Hematopoietic multipotent progenitor cell treated with erythropoietin and hydrocortisone succinate and interleukin-3 and kit ligand, for 17 days (in vitro differentiated cells): ENCODE measurements at regions not wholly inside any gene's neighbourhood (a gene's known extent, or its start where the extent isn't known, plus 50 kb on each side); places are given as distances from the start of the nearest gene placed in this dataset.
"Not testable (repeated sequence)": the region's sequence is repeated elsewhere in the genome, so short reads cannot be mapped to it uniquely, and the experiment has no call there.

Experiments used
- DNase-seq: peaks from one replicate; pipeline ENCODE4 v3.0.0-alpha.2; 2015; ENCODE audit warnings: low spot score

- DNase-seq = no peak
Measured at GRCh38 chr12:97801471-97802059, 339.0 kb downstream of the RMST start.

GRCh38 chr12:97805146-97805545, 342.5 kb downstream of the RMST start:
- no peak for DNase-seq

- no peak for DNase-seq
Measured at GRCh38 chr12:97813301-97813700, 350.7 kb downstream of the RMST start.

GRCh38 chr12:97821806-97822205, 359.2 kb downstream of the RMST start:
- no peak for DNase-seq

- DNase-seq = no peak
Measured at GRCh38 chr12:97835541-97835940, 372.9 kb downstream of the RMST start.

- no peak for DNase-seq
Measured at GRCh38 chr12:97837401-97837800, 374.8 kb downstream of the RMST start.

GRCh38 chr12:97848051-97848450, 385.4 kb downstream of the RMST start:
- no peak for DNase-seq

- no peak for DNase-seq
Measured at GRCh38 chr12:97854477-97854876, 391.9 kb downstream of the RMST start.

- DNase-seq = no peak
Measured at GRCh38 chr12:97862072-97862471, 399.5 kb downstream of the RMST start.

- no peak for DNase-seq
Measured at GRCh38 chr12:97875064-97875463, 412.5 kb downstream of the RMST start.

- no peak for DNase-seq
Measured at GRCh38 chr12:97876780-97877179, 414.2 kb downstream of the RMST start.

GRCh38 chr12:97877404-97877803, 414.8 kb downstream of the RMST start:
- DNase-seq = no peak

- DNase-seq = no peak
Measured at GRCh38 chr12:97886511-97887176, 424.0 kb downstream of the RMST start.

- not testable (repeated sequence) for DNase-seq
Measured at GRCh38 chr12:97897881-97898280, 435.3 kb downstream of the RMST start.

GRCh38 chr12:97899529-97899928, 436.9 kb downstream of the RMST start:
- DNase-seq = no peak

GRCh38 chr12:97899956-97900355, 437.4 kb downstream of the RMST start:
- no peak for DNase-seq

GRCh38 chr12:97903356-97903755, 440.8 kb downstream of the RMST start:
- DNase-seq = no peak

GRCh38 chr12:97907504-97907903, 444.9 kb downstream of the RMST start:
- DNase-seq = no peak

- DNase-seq = no peak
Measured at GRCh38 chr12:97910559-97910958, 448.0 kb downstream of the RMST start.

- no peak for DNase-seq
Measured at GRCh38 chr12:97912943-97913342, 450.3 kb downstream of the RMST start.

GRCh38 chr12:97921979-97922722, 459.5 kb downstream of the RMST start:
- no peak for DNase-seq

GRCh38 chr12:97923546-97923945, 460.9 kb downstream of the RMST start:
- no peak for DNase-seq

- DNase-seq = no peak
Measured at GRCh38 chr12:97924122-97924521, 461.5 kb downstream of the RMST start.
